ENCODE measurements at regions not wholly inside any gene's neighbourhood (a gene's known extent, or its start where the extent isn't known, plus 50 kb on each side); places are given as distances from the start of the nearest gene placed in this dataset.

DNA sequence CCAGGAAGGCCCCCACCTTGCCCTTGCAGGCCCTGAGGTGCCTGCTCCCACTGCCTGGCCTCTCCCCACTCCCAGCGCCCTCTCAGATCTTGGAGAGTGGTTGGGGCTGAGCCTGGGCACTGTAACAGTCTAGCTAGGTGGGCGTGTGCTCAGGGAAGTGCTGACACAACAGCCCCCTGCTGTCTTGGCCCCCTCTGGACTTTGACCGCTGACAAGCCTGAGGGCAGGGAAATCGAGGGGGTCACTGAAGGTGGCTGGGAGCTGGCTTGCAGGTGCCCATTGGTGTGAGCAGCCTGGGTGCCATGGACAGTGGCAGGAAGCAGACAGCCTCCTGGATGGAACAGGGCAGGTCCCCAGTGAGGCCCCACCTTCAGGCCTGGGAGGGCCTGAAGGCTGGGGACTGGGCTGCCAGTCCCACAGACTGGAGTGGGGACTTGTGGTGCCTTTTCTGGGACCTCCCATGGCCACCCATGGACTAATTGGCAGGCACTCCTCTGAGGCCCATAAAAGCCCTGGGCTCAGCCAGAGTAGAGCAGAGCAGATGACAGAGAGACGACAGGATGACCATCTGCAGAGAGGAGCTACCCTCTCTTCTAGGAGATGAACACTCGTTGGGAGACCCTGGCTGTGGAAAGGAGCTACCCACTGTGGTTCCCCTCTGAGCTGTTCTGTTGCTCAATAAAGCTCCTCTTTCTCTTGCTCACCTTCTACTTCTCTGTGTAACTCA, 158.6 kb upstream of the SLC38A2 start:
- DNase-seq (no peak), ATAC-seq (ENCODE audit: insufficient read depth, low FRiP score) (no peak)
- WGBS, 2 donors = 96% methylated on average over 6 of the region's 6 CpGs
- no peak overlapping the region for H3K4me3 ChIP-seq
- TF ChIP-seq CTCF (IDR thresholded peaks at IDR 0.05; ENCODE audit: control extremely low read depth, extremely low read depth) = no peak
- H3K9ac ChIP-seq (ENCODE audit: insufficient read depth in 1 of 2, low read length in 2 of 2) = no peak overlapping the region
- H3K27ac ChIP-seq (ENCODE audit: low read depth in 1 of 2, low read length in 1 of 2) = no peak overlapping the region
- peaks cover 0 to 7% (median 1%) of the 10 kb centered on the region in 4 donors for H3K9me3 ChIP-seq (ENCODE audit: control insufficient read depth in 4 of 4, insufficient read depth in 3 of 4, low read length in 3 of 4)
- H3K27me3 ChIP-seq (ENCODE audit: control insufficient read depth in 3 of 3, insufficient read depth in 3 of 3, low read length in 2 of 3) = no peaks in the 10 kb centered on the region
- H3K4me1 ChIP-seq (ENCODE audit: control insufficient read depth in 5 of 5, insufficient read depth in 5 of 5, low read length in 5 of 5) = peaks cover 0 to 18% (median 1%) of the 10 kb centered on the region in 5 donors
- no peaks in the 10 kb centered on the region for H3K36me3 ChIP-seq (ENCODE audit: control insufficient read depth in 4 of 4, insufficient read depth in 4 of 4, low read length in 4 of 4)

- Histone ChIP-seq H3K4me1 (ENCODE audit: control insufficient read depth in 5 of 5, insufficient read depth in 5 of 5, low read length in 5 of 5) (peaks cover 0 to 15% (median 1%) of the 10 kb centered on the region in 5 donors), H3K9ac (ENCODE audit: insufficient read depth in 1 of 2, low read length in 2 of 2) (no peak overlapping the region), H3K27me3 (ENCODE audit: control insufficient read depth in 3 of 3, insufficient read depth in 3 of 3, low read length in 2 of 3) (no peaks in the 10 kb centered on the region), H3K36me3 (ENCODE audit: control insufficient read depth in 4 of 4, insufficient read depth in 4 of 4, low read length in 4 of 4) (no peaks in the 10 kb centered on the region), H3K4me3 (no peak overlapping the region), H3K9me3 (ENCODE audit: control insufficient read depth in 4 of 4, insufficient read depth in 3 of 4, low read length in 3 of 4) (peaks cover 0 to 7% (median 1%) of the 10 kb centered on the region in 4 donors), H3K27ac (ENCODE audit: low read depth in 1 of 2, low read length in 1 of 2) (no peak overlapping the region)
- TF ChIP-seq CTCF (IDR thresholded peaks at IDR 0.05; ENCODE audit: control extremely low read depth, extremely low read depth) = no peak
- ATAC-seq (ENCODE audit: insufficient read depth, low FRiP score) = no peak
- DNase-seq = no peak
- 97 to 98% methylated on average over 12 to 14 of the region's 14 CpGs for WGBS, 2 donors
Observed at GRCh38 chr12:46530373-46531056, 157.9 kb upstream of the SLC38A2 start.

GRCh38 chr12:46526233-46526632, 153.7 kb upstream of the SLC38A2 start:
- Histone ChIP-seq H3K4me3 (no peak overlapping the region), H3K27ac (ENCODE audit: low read depth in 1 of 2, low read length in 1 of 2) (no peak overlapping the region), H3K4me1 (ENCODE audit: control insufficient read depth in 5 of 5, insufficient read depth in 5 of 5, low read length in 5 of 5) (peaks cover 4 to 40% (median 16%) of the 10 kb centered on the region in 5 donors), H3K9ac (ENCODE audit: insufficient read depth in 1 of 2, low read length in 2 of 2) (no peak overlapping the region), H3K36me3 (ENCODE audit: control insufficient read depth in 4 of 4, insufficient read depth in 4 of 4, low read length in 4 of 4) (no peaks in the 10 kb centered on the region), H3K9me3 (ENCODE audit: control insufficient read depth in 4 of 4, insufficient read depth in 3 of 4, low read length in 3 of 4) (peaks cover 0 to 4% (median 1%) of the 10 kb centered on the region in 4 donors), H3K27me3 (ENCODE audit: control insufficient read depth in 3 of 3, insufficient read depth in 3 of 3, low read length in 2 of 3) (no peaks in the 10 kb centered on the region)
- ATAC-seq (ENCODE audit: insufficient read depth, low FRiP score) (no peak), DNase-seq (no peak)
- no peak for TF ChIP-seq CTCF (IDR thresholded peaks at IDR 0.05; ENCODE audit: control extremely low read depth, extremely low read depth)
- 80 to 95% methylated on average over 3 of the region's 3 CpGs for WGBS, 2 donors
